GM19035 (cell line): ENCODE measurements at regions not wholly inside any gene's neighbourhood (a gene's known extent, or its start where the extent isn't known, plus 50 kb on each side); places are given as distances from the start of the nearest gene placed in this dataset.

Experiments
- ATAC-seq: cut with Tn5 transposase; IDR thresholded peaks from one replicate; pipeline ENCODE4 v1.9.1; 2021; ENCODE audit not compliant: unreplicated experiment

DNA sequence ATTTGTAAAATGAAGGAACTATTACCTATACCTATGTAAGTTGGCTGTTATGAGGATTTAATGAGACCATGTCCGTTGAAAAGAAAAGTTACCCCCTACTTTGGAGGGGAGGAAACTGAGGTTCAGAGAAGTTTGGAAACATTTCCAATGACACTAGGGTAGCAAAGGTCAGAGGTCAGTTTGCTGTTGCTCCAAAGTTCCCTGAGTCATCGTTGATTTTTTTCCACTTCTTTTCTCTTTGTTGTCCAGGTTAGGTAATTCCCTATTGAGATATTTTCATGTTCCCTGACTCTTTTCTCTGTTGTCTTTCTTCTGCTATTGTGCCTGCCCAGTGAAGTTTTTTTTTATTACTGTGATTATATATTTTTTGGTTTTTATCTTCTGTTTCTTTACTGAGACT lies 213.8 kb upstream of the C1orf174 start:
- no peak for ATAC-seq

DNA sequence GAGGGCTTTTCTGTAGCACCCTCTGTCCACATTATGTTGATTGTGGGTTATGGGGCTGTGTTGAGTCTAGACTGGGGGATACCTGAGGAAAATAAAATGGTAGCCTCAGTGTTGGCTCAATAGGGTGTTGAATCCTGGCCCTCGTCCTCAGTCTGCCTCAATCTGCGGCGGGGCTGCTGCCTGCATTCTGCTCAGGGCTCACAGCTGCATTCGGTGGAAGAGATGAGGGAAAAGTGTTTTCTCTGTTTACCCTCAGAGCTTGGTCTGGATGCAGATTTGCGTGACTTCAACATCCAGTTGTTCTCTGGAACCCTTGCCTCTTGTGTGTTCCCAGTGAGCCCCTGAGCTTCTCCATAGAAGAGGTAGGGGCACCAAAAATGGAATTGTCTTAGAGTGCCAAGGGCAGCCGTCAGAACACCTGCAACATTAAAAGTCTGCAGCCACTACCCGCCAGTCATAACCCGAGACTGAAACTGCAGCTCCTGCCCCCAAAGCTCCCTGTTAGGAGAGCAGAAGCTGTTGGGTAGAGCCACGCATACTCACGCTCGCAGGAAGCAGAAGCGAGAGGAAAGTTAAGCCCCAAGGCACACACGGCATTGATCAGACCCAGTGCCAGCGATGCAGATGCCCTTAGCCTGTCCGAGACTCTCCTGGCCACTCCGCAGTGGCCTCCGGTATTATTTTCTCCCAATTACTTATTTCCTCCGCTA lies 215.3 kb upstream of the C1orf174 start:
- no peak for ATAC-seq

DNA sequence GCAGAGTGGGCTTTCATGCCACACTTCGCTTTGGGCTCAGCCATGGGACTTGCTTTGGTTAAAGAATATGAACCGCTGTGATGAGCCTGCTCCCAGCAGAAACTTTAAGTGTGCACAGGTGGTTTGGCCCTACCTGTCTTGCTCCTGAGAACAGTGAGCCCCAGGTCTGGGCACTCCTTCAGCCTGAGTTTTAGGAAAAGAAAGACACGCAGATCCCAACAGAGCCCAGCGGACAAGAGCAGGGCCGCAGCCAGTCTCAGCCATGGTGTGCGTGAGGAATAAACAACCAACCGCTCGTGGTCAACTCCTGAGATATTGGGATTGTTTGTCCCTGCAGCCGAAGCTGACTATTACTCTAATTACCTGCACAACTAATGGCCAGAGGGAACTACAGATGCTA lies 217.1 kb upstream of the C1orf174 start:
- no peak for ATAC-seq

DNA sequence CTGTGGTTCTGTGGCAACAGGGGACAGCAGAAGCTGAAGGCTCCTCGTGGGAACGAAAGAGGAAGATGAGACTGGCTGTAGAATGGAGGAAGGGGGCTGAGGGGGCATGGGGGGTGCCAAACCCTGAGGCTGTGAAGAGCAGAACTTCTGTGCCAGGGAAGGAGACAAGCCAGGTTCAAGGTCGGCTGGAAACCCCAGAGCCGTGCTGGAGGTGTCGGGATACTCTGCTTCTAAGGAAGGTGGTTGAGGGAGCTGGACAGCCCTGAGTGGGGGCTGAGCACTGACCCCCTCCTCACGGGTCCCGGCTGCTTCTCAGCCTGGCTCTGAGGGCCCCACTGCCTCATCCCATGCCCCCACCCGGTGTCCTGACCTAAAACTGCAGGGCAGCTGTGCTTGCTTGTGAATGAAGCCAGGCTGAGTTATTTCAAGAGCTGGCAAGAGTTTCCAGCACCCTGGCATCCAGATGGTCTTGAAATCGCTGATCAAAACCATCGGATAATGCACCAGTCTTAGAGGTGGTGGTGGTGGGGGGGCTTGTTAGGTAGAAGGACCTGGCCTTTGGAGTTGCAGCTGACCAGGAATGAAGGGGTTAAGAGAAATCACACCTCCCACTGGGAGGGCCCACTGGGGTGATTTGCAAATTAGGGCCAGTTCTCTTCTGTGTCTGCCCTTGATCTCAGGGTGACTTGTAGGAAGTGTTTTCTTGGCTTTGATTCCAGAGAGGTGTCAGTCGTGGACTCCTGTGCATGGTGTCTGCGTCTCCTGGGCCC lies 218.9 kb upstream of the C1orf174 start:
- no peak for ATAC-seq

DNA sequence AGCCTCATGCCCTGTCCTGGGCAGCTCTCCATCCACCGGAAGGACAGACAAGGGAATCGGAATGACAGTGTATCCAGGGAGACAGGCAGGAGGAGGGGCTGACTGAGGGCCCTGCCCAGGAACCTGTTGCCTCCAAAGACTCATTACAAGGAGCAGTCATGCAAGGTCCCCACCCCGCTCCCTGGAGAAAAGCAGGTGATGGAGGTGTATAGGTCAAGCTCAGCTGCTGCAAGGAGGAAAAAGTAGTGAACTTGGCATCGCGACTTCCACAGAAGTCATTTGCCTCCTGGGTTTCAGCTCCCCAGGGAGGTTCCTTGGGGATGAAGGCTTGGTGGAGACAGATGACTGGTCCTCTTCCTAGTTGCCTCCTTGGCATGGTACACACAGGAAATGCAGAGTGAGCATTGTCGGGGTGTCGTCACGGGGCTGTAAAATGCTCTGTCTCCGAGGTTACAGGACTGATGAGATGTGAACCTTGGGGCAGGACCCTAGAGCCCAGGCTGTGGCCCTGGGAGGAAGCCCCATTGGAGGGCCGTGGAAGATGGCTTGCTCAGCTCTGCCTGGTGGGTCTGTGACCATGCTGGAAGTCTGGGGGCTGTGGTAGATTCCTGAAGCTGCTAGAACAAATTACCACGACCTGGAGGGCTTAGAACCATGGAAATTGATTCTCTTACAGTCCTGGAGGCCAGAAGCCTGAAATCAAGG lies 219.6 kb upstream of the C1orf174 start:
- ATAC-seq, result no peak

DNA sequence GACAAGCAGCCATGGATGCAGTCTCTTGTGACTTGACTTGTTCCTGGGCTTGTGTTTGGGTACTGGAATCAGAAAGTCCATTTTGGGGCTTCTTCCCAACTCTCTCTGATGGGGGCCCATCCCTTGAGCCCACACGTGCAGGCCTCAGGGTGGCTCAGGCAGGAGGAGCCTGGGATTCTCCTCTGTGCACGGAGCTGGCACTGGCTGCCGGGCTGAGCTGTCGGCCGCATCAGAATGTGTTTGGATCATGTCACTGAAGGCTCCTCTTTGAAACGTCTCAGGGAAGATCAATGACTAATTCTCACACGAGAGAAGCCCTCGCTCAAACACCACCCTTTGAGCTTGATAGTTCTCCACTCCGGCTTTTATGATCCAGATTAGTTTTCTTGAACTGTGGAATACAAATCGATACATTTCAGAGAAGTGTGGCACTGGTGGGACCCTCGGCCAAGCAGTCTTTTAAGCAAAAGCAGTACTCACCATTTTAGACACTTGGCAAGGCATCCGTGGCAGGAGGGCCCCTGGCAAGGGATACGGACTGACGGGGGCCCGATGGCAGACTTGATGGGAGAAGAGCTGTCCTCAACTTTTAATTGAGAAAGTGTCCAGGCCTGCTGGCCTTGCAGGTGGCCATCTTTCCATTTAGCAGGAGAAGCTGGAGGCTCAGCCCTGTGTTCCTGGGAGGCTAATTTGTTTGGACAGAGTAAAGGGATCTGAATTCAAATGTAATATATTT lies 220.7 kb upstream of the C1orf174 start:
- ATAC-seq, result no peak

- ATAC-seq, result no peak
These were observed 221.2 kb upstream of the C1orf174 start for GRCh38 chr1:4121293-4121684.

DNA sequence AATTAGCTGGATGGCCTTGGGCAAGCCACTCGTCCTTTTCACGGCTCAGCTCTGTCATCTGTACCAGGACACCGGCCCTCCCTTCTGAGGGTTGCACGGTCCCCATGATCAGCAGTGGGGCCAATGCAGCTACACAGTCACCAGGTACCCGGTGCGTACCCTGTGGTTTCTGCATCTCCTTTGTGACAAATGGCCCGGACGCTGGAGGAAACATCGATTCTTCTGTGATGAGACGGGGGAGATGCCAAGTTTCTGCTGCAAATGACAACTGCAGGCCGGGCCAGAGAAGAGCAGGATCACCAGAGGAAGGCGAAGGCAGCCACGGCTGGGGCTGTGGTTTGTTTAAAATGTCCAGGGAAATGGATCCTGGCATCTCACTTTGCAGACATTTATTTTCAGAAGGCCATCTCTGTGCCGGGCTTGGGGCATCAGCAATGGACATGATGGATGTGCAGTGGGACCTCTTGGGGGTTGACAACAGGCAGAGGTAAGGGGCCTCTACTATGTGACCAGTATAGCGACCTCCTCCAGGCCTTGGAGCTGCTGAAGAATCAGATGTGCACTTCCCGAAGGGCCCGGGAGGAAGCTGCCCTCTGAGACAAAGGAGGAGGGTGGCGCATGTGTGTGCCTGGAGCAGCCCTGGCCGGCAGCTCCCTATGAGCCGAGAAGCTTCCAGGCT lies 221.9 kb upstream of the C1orf174 start:
- ATAC-seq, result no peak

- no peak for ATAC-seq
These were observed 222.6 kb upstream of the C1orf174 start for GRCh38 chr1:4122513-4123160.

- no peak for ATAC-seq
These were observed 224.6 kb upstream of the C1orf174 start for GRCh38 chr1:4124631-4125145.

DNA sequence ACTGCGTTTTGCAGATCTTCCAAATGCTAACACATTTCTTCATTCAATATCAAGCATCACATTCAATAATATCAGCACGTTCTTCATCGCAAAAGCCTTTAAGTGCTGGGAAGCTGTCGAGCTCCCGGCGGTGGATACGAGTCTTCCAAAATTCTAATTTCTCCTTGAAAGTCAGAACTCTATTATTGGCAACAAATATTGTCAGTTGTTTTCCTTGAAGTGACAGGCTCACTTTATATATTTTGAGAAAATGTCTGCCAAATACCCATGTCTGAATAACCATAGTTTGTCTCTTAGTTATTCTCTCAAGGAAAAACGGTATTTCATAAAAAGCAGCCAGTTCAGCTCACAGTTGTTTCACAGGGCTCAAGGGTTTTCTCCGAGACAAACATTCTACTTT lies 226.2 kb upstream of the C1orf174 start:
- no peak for ATAC-seq

- ATAC-seq, result no peak
These were observed 226.9 kb upstream of the C1orf174 start for GRCh38 chr1:4126731-4127591.

DNA sequence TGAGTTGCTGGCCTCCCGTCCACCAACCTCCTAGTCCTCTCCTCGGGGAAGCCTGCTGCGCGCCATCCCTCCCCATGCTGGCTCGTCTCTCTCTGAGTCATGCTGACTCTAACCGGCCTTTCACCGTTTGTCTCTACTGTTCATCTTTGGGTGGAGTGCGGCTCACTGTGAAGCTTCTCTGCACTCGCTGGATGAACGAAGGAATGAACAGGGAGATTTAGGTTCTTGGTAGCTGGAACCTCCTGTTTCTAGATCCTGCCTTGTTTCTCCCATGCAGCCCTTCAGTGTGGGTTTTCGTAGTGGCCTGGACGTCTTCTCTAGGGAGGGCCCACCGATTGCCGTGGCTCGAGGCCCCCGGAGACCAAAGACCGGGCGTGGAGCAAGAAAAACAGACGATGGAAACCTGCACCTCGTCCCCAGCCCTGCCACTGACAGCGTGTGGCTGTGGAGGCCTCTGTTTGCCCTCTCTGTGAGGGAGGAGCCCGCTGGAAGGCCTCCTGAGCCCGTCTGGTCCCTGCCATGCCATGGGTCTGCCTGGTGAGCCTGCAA lies 227.6 kb upstream of the C1orf174 start:
- ATAC-seq, result no peak

GRCh38 chr1:4128616-4129015 lies 228.5 kb upstream of the C1orf174 start:
- ATAC-seq, result no peak

GRCh38 chr1:4129693-4130092 lies 229.6 kb upstream of the C1orf174 start:
- ATAC-seq, result no peak

DNA sequence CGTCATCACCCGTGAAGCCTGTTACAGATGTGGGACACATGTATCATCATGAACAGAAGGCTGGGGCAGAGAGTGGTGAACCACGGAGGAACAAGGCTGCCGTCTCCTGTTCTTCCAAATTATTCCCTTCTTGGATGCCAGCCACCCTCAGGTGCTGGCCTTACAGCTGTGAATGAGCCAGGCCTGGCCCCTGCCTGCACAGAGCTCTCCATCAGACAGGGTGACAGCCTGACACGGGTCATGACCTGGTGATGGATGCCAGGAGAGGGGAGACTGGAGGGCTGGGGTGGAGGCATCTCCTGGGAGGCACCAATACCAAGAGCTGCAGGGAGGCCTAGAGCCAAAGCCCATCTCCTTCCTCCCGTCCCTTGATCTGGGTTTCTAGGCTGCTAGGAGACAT lies 230.0 kb upstream of the C1orf174 start:
- no peak for ATAC-seq

DNA sequence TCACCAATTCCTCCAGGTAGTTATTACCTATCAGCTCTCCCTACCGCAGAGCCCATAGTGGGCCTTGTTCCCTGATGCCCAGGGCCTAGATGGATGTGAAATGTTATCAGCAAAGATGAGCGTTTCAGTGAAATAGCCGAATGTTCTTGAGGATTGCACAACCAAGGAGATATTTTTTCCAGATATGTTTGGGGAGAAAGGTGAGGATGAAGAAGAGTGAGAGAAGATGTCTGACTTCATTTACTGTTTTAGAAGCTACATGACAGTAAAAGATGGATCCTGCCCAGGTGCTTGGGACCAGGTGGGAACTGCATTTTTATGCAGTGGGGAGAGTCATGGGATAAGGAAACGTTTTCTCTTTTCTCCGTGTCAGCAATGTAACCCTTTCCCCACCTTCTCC lies 231.7 kb upstream of the C1orf174 start:
- no peak for ATAC-seq

DNA sequence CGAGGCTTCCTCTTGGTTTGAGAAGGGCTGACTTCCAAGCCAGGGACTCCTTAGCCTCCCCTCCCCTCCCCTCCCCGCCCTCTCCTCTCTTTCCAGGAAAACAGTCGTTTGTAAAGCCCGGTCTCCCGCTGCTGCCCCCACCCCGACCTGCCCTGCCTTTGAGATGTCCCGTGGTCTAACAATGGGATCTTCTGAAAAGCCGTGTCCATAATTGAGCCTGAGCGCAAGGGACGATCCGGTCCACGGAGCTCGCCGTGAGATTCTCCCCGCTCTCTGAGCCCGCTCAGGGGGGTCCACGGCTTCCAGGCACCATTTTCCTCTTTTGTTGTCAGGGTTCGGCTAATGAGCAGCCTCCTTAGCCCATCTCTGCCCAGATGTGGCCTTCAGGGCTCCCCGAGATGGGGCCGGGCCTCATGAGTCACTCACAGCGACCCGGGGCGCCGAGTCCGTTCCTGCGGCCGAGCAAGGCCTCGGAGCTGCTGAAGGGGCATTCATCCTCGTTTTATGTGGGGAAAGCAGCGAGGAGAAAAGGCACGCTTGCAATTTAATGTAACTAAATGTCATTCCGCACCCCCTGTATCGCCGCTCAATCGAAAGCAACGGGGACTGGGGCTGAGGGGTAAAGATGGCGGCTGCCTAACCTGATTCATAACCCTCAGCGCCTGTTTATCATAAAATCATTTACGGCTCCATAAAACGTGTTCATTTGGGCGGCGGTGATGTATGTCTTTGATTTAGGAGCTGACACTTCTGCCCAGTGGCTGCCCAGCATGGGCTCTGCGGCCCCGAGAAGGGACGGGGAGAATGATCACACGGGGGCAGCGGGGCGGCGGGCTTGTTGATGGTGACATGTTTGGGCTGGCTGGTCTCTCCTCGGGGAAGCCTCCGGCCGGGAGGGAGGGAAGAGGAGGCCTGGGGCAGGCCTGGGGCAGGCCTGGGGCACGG lies 232.6 kb upstream of the C1orf174 start:
- no peak for ATAC-seq
